ENCODE measurements at regions not wholly inside any gene's neighbourhood (a gene's known extent, or its start where the extent isn't known, plus 50 kb on each side); places are given as distances from the start of the nearest gene placed in this dataset.

DNA sequence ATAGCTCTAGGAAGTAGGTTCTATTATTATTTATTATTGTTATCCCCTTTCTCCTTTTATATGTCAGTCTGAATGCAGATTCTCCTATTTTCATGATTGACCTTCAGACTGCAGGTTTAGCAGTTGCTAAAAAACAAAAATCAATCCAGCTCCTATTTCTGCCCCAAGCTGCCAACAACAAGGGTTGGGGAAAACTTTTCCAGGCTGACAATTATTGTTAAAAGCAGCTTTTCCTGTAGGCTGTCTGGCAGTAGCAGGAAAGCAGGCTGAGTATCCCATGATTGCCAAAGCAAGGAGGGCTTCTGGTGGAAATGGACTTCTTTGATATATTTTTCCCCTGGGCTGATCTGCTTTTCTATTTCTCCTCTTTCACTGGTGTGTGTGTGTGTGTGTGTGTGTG, 78.0 kb upstream of the CTLA4 start:
- H3K4me1 ChIP-seq, result peaks cover 0 to 7% (median 0%) of the 10 kb centered on the region in 4 donors
- intact Hi-C loops (cut with DNase I; ENCODE audit: low total_unique reads), result no loop called here
- H3K27me3 ChIP-seq, result no peaks in the 10 kb centered on the region
- no peak overlapping the region for H3K4me3 ChIP-seq
- no peaks in the 10 kb centered on the region for H3K9me3 ChIP-seq
- H3K27ac ChIP-seq, result no peak overlapping the region
- DNase-seq, result no peak
- H3K36me3 ChIP-seq, result no peaks in the 10 kb centered on the region
- no peak for TF ChIP-seq POLR2AphosphoS5 (IDR thresholded peaks at IDR 0.05)
- TF ChIP-seq EP300 (IDR thresholded peaks at IDR 0.05), result no peak
- TF ChIP-seq, protein P1, sequence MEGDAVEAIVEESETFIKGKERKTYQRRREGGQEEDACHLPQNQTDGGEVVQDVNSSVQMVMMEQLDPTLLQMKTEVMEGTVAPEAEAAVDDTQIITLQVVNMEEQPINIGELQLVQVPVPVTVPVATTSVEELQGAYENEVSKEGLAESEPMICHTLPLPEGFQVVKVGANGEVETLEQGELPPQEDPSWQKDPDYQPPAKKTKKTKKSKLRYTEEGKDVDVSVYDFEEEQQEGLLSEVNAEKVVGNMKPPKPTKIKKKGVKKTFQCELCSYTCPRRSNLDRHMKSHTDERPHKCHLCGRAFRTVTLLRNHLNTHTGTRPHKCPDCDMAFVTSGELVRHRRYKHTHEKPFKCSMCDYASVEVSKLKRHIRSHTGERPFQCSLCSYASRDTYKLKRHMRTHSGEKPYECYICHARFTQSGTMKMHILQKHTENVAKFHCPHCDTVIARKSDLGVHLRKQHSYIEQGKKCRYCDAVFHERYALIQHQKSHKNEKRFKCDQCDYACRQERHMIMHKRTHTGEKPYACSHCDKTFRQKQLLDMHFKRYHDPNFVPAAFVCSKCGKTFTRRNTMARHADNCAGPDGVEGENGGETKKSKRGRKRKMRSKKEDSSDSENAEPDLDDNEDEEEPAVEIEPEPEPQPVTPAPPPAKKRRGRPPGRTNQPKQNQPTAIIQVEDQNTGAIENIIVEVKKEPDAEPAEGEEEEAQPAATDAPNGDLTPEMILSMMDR (IDR thresholded peaks at IDR 0.05), result no peak
- TF ChIP-seq POLR2A (IDR thresholded peaks at IDR 0.05), result no peak

- H3K4me1 ChIP-seq, result peaks cover 0 to 7% (median 0%) of the 10 kb centered on the region in 4 donors
- H3K27ac ChIP-seq, result no peak overlapping the region
- no peak for DNase-seq
- TF ChIP-seq EP300 (IDR thresholded peaks at IDR 0.05), result no peak
- TF ChIP-seq POLR2A (IDR thresholded peaks at IDR 0.05), result no peak
- TF ChIP-seq, protein P1 (IDR thresholded peaks at IDR 0.05), result no peak
- TF ChIP-seq POLR2AphosphoS5 (IDR thresholded peaks at IDR 0.05), result no peak
- H3K4me3 ChIP-seq, result no peak overlapping the region
- no peaks in the 10 kb centered on the region for H3K36me3 ChIP-seq
- H3K27me3 ChIP-seq, result no peaks in the 10 kb centered on the region
- intact Hi-C loops (cut with DNase I; ENCODE audit: low total_unique reads), result no loop called here
- 89 to 100% (median 95%) methylated on average over 2 of the region's 2 CpGs for WGBS, 5 donors
- H3K9me3 ChIP-seq, result no peaks in the 10 kb centered on the region
Measured at GRCh38 chr2:203790134-203790852, 77.3 kb upstream of the CTLA4 start.

DNA sequence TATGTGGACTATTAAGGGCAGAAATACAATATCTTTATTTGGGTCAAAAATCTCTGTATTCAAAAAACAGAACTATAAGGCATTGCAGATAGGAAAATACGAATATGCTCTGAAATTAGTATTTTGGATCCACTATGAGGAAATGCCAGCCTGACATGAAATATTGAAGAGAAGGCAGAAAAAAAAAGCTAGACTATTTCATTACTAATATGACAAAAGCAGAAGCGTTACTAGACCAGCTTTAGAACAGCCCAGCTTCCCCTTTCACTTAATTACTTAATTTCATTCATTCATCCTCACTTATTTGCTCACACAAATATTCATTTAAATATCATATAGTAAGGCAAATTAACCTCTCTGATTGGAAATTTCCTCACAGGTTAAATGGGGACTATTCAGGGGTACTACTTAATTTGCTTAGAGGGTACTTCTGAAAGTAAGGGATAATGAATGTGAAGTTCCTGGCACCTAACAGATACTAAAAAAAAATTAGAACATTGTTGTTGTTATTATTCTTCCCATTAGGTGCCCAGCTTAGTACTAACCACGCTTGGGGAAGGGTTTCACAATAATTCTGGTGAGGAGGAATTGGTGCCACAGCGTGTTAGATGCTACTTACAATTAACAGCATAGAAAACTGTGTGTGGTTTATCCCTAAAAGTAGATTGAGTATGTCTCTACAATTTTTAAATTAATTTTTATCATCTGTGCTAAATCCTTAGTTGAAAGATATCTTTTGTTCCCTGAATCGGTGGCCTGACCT, 71.1 kb upstream of the CTLA4 start:
- H3K27me3 ChIP-seq, result no peaks in the 10 kb centered on the region
- H3K4me3 ChIP-seq, result no peak overlapping the region
- no peak for DNase-seq
- TF ChIP-seq EP300 (IDR thresholded peaks at IDR 0.05) (no peak), POLR2AphosphoS5 (IDR thresholded peaks at IDR 0.05) (no peak)
- TF ChIP-seq, protein P1 (IDR thresholded peaks at IDR 0.05), result no peak
- no peak overlapping the region for H3K27ac ChIP-seq
- no peaks in the 10 kb centered on the region for H3K9me3 ChIP-seq
- intact Hi-C loops (cut with DNase I; ENCODE audit: low total_unique reads), result no loop called here
- no peaks in the 10 kb centered on the region for H3K4me1 ChIP-seq
- 82 to 89% (median 86%) methylated on average over 5 of the region's 5 CpGs for WGBS, 5 donors
- no peaks in the 10 kb centered on the region for H3K36me3 ChIP-seq

GRCh38 chr2:203797276-203797675, 70.3 kb upstream of the CTLA4 start:
- H3K9me3 ChIP-seq, result no peaks in the 10 kb centered on the region
- 57 to 94% (median 88%) methylated on average over 2 of the region's 2 CpGs for WGBS, 5 donors

More at GRCh38 chr2:203797276-203797675, 70.3 kb upstream of the CTLA4 start:
- Histone ChIP-seq H3K36me3 (no peaks in the 10 kb centered on the region), H3K4me3 (no peak overlapping the region), H3K4me1 (no peaks in the 10 kb centered on the region), H3K27ac (no peak overlapping the region), H3K27me3 (no peaks in the 10 kb centered on the region)
- no peak for DNase-seq
- intact Hi-C loops (cut with DNase I; ENCODE audit: low total_unique reads), result no loop called here
- TF ChIP-seq POLR2A (IDR thresholded peaks at IDR 0.05) (no peak), EP300 (IDR thresholded peaks at IDR 0.05) (no peak), POLR2AphosphoS5 (IDR thresholded peaks at IDR 0.05) (no peak)
- TF ChIP-seq, protein P1 (IDR thresholded peaks at IDR 0.05), result no peak

Measured in stomach (tissue), 8 donors.